ENCODE measurements at regions not wholly inside any gene's neighbourhood (a gene's known extent, or its start where the extent isn't known, plus 50 kb on each side); places are given as distances from the start of the nearest gene placed in this dataset.

DNA sequence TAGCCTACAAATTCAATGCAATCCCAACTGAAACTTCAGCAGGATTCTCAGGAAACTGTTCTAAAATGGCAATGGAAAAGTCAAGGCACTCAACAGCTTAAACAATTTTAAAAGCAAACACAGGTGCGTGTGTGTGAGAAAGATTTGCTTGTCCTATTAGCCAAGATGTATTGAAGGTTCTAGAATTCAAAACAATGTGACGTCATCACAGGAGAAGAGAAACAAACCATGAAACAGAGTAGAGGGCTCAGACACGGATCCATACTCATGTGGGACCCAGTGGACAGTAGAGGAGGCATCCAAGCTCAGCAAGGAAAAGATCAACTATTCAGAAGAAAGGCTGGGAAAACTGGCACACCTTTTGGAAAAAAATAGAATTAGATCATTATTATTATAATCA lies 152.8 kb upstream of the DHRS4 start:
- TF ChIP-seq, protein P1, sequence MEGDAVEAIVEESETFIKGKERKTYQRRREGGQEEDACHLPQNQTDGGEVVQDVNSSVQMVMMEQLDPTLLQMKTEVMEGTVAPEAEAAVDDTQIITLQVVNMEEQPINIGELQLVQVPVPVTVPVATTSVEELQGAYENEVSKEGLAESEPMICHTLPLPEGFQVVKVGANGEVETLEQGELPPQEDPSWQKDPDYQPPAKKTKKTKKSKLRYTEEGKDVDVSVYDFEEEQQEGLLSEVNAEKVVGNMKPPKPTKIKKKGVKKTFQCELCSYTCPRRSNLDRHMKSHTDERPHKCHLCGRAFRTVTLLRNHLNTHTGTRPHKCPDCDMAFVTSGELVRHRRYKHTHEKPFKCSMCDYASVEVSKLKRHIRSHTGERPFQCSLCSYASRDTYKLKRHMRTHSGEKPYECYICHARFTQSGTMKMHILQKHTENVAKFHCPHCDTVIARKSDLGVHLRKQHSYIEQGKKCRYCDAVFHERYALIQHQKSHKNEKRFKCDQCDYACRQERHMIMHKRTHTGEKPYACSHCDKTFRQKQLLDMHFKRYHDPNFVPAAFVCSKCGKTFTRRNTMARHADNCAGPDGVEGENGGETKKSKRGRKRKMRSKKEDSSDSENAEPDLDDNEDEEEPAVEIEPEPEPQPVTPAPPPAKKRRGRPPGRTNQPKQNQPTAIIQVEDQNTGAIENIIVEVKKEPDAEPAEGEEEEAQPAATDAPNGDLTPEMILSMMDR (IDR thresholded peaks at IDR 0.05), result no peak
- TF ChIP-seq POLR2A (IDR thresholded peaks at IDR 0.05), result no peak

Measured in uterus (tissue), 2 donors.